ENCODE measurements at regions not wholly inside any gene's neighbourhood (a gene's known extent, or its start where the extent isn't known, plus 50 kb on each side); places are given as distances from the start of the nearest gene placed in this dataset.

GRCh38 chr5:141778683-141779082 lies 96.7 kb upstream of the ARAP3 start:
- TF ChIP-seq EZH2 (IDR thresholded peaks at IDR 0.05; ENCODE audit: borderline replicate concordance, low read depth, low read length, severe bottlenecking): no peak
- TF ChIP-seq CTCF (IDR thresholded peaks at IDR 0.05; ENCODE audit: borderline replicate concordance, extremely low read depth, low read length, poor library complexity, severe bottlenecking): no peak
- Histone ChIP-seq H3K36me3 (ENCODE audit: insufficient read depth, low read length) (no peaks in the 10 kb centered on the region), H3K4me1 (ENCODE audit: insufficient read depth, low read length) (no peaks in the 10 kb centered on the region), H2AFZ (ENCODE audit: low read depth, low read length) (no peak overlapping the region), H4K20me1 (ENCODE audit: insufficient read depth, low read length) (no peaks in the 10 kb centered on the region), H3K4me3 (ENCODE audit: low read depth in 1 of 2, low read length in 2 of 2) (no peak overlapping the region), H3K4me2 (ENCODE audit: insufficient read depth, low read length) (no peak overlapping the region), H3K27me3 (ENCODE audit: insufficient read depth, low read length, poor library complexity) (peaks cover 3% of the 10 kb centered on the region), H3K27ac (ENCODE audit: low read length) (no peak overlapping the region), H3K9ac (ENCODE audit: low read depth, low read length) (no peak overlapping the region), H3K9me3 (ENCODE audit: insufficient read depth, low read length, severe bottlenecking) (no peaks in the 10 kb centered on the region), H3K79me2 (ENCODE audit: insufficient read depth, low read length) (no peaks in the 10 kb centered on the region)
- DNase-seq (no peak), ATAC-seq (ENCODE audit: insufficient read depth, low read depth) (no peak)

DNA sequence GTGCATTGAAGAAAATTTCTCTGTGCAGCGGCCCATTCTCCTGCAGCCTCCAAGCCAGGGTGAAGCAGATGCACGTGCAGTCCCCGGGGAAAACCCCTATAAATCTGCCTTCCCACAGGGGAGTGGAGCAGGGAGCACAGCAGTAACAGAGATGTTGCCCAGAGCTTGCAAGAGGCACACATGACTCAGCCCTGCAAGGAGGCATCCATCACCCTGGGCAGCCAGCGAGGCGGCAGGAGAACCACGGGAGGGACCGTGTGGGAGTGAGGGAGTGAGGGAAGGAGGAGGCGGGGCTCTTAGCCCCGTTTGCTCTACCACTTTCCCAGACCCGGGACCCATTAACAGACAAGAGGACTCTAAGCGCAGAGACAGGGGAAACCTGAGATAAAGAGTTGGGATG lies 96.2 kb upstream of the ARAP3 start:
- DNase-seq (no peak), ATAC-seq (ENCODE audit: insufficient read depth, low read depth) (no peak)
- no peak overlapping the region for H3K9ac ChIP-seq (ENCODE audit: low read depth, low read length)
- no peak overlapping the region for H3K27ac ChIP-seq (ENCODE audit: low read length)
- TF ChIP-seq EZH2 (IDR thresholded peaks at IDR 0.05; ENCODE audit: borderline replicate concordance, low read depth, low read length, severe bottlenecking) (no peak), CTCF (IDR thresholded peaks at IDR 0.05; ENCODE audit: borderline replicate concordance, extremely low read depth, low read length, poor library complexity, severe bottlenecking) (no peak)
- no peaks in the 10 kb centered on the region for H3K9me3 ChIP-seq (ENCODE audit: insufficient read depth, low read length, severe bottlenecking)
- no peaks in the 10 kb centered on the region for H4K20me1 ChIP-seq (ENCODE audit: insufficient read depth, low read length)
- H3K4me1 ChIP-seq (ENCODE audit: insufficient read depth, low read length): no peaks in the 10 kb centered on the region
- no peak overlapping the region for H2AFZ ChIP-seq (ENCODE audit: low read depth, low read length)
- no peak overlapping the region for H3K4me3 ChIP-seq (ENCODE audit: low read depth in 1 of 2, low read length in 2 of 2)
- H3K4me2 ChIP-seq (ENCODE audit: insufficient read depth, low read length): no peak overlapping the region
- no peaks in the 10 kb centered on the region for H3K79me2 ChIP-seq (ENCODE audit: insufficient read depth, low read length)
- H3K27me3 ChIP-seq (ENCODE audit: insufficient read depth, low read length, poor library complexity): peaks cover 5% of the 10 kb centered on the region
- H3K36me3 ChIP-seq (ENCODE audit: insufficient read depth, low read length): no peaks in the 10 kb centered on the region

- H2AFZ ChIP-seq (ENCODE audit: low read depth, low read length): no peak overlapping the region
- no peak overlapping the region for H3K27ac ChIP-seq (ENCODE audit: low read length)
- no peak overlapping the region for H3K9ac ChIP-seq (ENCODE audit: low read depth, low read length)
These were observed 95.7 kb upstream of the ARAP3 start for GRCh38 chr5:141777711-141778110.

More at GRCh38 chr5:141777711-141778110, 95.7 kb upstream of the ARAP3 start:
- ATAC-seq (ENCODE audit: insufficient read depth, low read depth) (no peak), DNase-seq (no peak)
- peaks cover 5% of the 10 kb centered on the region for H3K27me3 ChIP-seq (ENCODE audit: insufficient read depth, low read length, poor library complexity)
- no peaks in the 10 kb centered on the region for H3K4me1 ChIP-seq (ENCODE audit: insufficient read depth, low read length)
- H3K4me2 ChIP-seq (ENCODE audit: insufficient read depth, low read length): no peak overlapping the region
- no peaks in the 10 kb centered on the region for H3K9me3 ChIP-seq (ENCODE audit: insufficient read depth, low read length, severe bottlenecking)
- H3K79me2 ChIP-seq (ENCODE audit: insufficient read depth, low read length): no peaks in the 10 kb centered on the region
- H4K20me1 ChIP-seq (ENCODE audit: insufficient read depth, low read length): no peaks in the 10 kb centered on the region
- no peaks in the 10 kb centered on the region for H3K36me3 ChIP-seq (ENCODE audit: insufficient read depth, low read length)
- H3K4me3 ChIP-seq (ENCODE audit: low read depth in 1 of 2, low read length in 2 of 2): no peak overlapping the region
- TF ChIP-seq EZH2 (IDR thresholded peaks at IDR 0.05; ENCODE audit: borderline replicate concordance, low read depth, low read length, severe bottlenecking): no peak
- no peak for TF ChIP-seq CTCF (IDR thresholded peaks at IDR 0.05; ENCODE audit: borderline replicate concordance, extremely low read depth, low read length, poor library complexity, severe bottlenecking)

Measured in DND-41 (cell line).